OCI-LY7 (cell line): ENCODE measurements at regions not wholly inside any gene's neighbourhood (a gene's known extent, or its start where the extent isn't known, plus 50 kb on each side); places are given as distances from the start of the nearest gene placed in this dataset.

ENCODE experiments used
- BruUV-seq: library from RNA; stranded (reverse); fragments of 400-500 nt; replicated peaks from 2 replicates; lab custom pipeline; 2021; lab: Mats Ljungman, UMichigan
- CTCF ChIA-PET: fragments of 300-600 bp; sonication (Branson Sonifier 250); formaldehyde crosslinking; loops from one replicate; lab custom pipeline; 2022; ENCODE audit warnings: antibody characterized with exemption; ENCODE audit not compliant: unreplicated experiment; lab: Charles Lee
- POLR2A ChIA-PET: fragments of 300-600 bp; sonication (Branson Sonifier 250); formaldehyde crosslinking; loops from one replicate; lab custom pipeline; 2022; ENCODE audit warnings: antibody characterized with exemption; lab: Charles Lee
- DNase-seq: peaks from one replicate; pipeline ENCODE4 v3.0.0-alpha.2; 2015; ENCODE audit warnings: low spot score
- H2AFZ ChIP-seq: fragments of 200-600 bp; sonication (generic), shearing (Covaris generic); 2 replicates; pipeline ENCODE4 v1.6.1; 2014; ENCODE audit warnings: mild to moderate bottlenecking, antibody characterized with exemption, low read length, moderate library complexity
- H3K27ac ChIP-seq: fragments of 200-600 bp; sonication (generic); 2 replicates; pipeline ENCODE4 v1.5.1; 2014; ENCODE audit warnings: mixed run types, low read depth, mild to moderate bottlenecking, moderate library complexity, low read length, inconsistent platforms; ENCODE audit not compliant: poor library complexity, severe bottlenecking
- H3K36me3 ChIP-seq: fragments of 200-600 bp; sonication (generic); 2 replicates; pipeline ENCODE4 v1.6.1; 2014; ENCODE audit warnings: mild to moderate bottlenecking, antibody characterized with exemption, low read length, moderate library complexity, mixed read lengths; ENCODE audit not compliant: insufficient read depth
- H3K4me1 ChIP-seq: fragments of 200-600 bp; sonication (generic); 2 replicates; pipeline ENCODE4 v1.5.1; 2014; ENCODE audit warnings: mild to moderate bottlenecking, low read length; ENCODE audit not compliant: insufficient read depth, poor library complexity, severe bottlenecking
- H3K4me2 ChIP-seq: fragments of 200-600 bp; sonication (generic); 2 replicates; pipeline ENCODE4 v1.6.1; 2014; ENCODE audit warnings: mild to moderate bottlenecking, low read length
- H3K4me3 ChIP-seq: fragments of 200-600 bp; sonication (generic); 2 replicates; pipeline ENCODE4 v1.5.1; 2014; ENCODE audit warnings: mild to moderate bottlenecking, low read depth, low read length; ENCODE audit not compliant: poor library complexity, severe bottlenecking
- H3K79me2 ChIP-seq: fragments of 200-600 bp; sonication (generic); 2 replicates; pipeline ENCODE4 v1.6.1; 2016; ENCODE audit warnings: low read depth, mild to moderate bottlenecking, low read length, moderate library complexity, mixed read lengths; ENCODE audit not compliant: insufficient read depth
- H3K9me2 ChIP-seq: fragments of 200-600 bp; sonication (generic); 2 replicates; pipeline ENCODE4 v1.6.1; 2016; ENCODE audit warnings: mild to moderate bottlenecking, low read length, mixed read lengths; ENCODE audit not compliant: insufficient read depth
- H3K9me3 ChIP-seq: fragments of 200-600 bp; sonication (generic); 2 replicates; pipeline ENCODE4 v1.6.1; 2014; ENCODE audit warnings: mild to moderate bottlenecking, mixed run types, low read length, mixed read lengths
- H4K20me1 ChIP-seq: fragments of 200-600 bp; sonication (generic); 2 replicates; pipeline ENCODE4 v1.6.1; 2014; ENCODE audit warnings: mild to moderate bottlenecking, antibody characterized with exemption, low read length, moderate library complexity, mixed read lengths; ENCODE audit not compliant: insufficient read depth
- EZH2phosphoT487 ChIP-seq: fragments of 200-600 bp; sonication (generic); IDR thresholded peaks from 2 replicates; pipeline ENCODE4 v1.6.1; 2018; ENCODE audit warnings: low read depth, borderline replicate concordance, mild to moderate bottlenecking, mixed run types, antibody characterized with exemption, low read length, moderate library complexity, mixed read lengths
- intact Hi-C: fragments of 100-400 bp; cut with micrococcal nuclease; formaldehyde crosslinking; loops from one replicate; pipeline ENCODE4 v1.10.0; 2022; ENCODE audit not compliant: unreplicated experiment
- TF ChIP-seq, protein P1 (sequence below): fragments of 200-600 bp; sonication (generic); conservative IDR thresholded peaks from 2 replicates; pipeline ENCODE4 v1.5.1; 2014; ENCODE audit warnings: mild to moderate bottlenecking, antibody characterized with exemption, low read length, moderate library complexity, mixed read lengths

DNA sequence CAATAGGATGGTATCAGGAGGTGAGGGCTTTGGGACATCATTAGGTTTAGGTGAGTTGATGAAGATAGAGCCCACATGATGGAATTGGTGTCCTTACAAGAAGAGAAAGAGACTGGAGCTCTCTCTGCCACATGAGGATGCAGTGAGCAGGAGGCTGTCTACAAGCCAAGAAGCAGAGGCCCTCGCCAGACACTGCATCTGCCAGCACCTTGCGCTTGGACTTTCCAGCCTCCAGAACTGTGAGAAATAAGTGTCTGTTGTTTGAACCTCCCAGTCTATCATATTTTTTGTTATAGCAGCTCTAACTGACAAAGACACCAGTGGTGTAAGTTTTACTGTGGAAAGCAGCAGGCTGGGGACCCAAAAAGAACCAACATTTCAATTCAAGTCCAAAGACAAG lies 571.1 kb upstream of the ID2 start:
- no peak for TF ChIP-seq EZH2phosphoT487
- TF ChIP-seq, protein P1, sequence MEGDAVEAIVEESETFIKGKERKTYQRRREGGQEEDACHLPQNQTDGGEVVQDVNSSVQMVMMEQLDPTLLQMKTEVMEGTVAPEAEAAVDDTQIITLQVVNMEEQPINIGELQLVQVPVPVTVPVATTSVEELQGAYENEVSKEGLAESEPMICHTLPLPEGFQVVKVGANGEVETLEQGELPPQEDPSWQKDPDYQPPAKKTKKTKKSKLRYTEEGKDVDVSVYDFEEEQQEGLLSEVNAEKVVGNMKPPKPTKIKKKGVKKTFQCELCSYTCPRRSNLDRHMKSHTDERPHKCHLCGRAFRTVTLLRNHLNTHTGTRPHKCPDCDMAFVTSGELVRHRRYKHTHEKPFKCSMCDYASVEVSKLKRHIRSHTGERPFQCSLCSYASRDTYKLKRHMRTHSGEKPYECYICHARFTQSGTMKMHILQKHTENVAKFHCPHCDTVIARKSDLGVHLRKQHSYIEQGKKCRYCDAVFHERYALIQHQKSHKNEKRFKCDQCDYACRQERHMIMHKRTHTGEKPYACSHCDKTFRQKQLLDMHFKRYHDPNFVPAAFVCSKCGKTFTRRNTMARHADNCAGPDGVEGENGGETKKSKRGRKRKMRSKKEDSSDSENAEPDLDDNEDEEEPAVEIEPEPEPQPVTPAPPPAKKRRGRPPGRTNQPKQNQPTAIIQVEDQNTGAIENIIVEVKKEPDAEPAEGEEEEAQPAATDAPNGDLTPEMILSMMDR = no peak
- no peaks in the 10 kb centered on the region for H3K9me2 ChIP-seq
- CTCF ChIA-PET = no interaction called here

DNA sequence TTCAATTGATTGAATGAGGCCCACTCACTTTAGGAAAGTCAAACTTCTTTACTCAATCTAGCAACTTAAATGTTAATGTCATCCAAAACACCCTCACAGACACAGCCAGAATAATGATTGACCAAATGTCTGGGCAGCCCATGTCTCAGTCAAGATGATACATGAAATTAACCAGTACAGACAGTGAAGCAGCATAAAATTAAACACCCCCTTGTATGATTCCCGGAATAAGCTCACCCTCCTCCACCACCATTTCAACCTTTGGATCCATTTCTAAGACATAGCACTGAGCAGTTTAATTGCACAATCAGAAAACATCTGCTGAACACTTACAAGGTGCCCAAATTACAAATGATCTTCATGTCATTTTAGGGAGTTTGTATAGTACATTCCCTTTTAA lies 570.7 kb upstream of the ID2 start:
- CTCF ChIA-PET = no interaction called here
- POLR2A ChIA-PET = interaction anchor here (1.2 kb wide), 1 partner anchor 9 kb away, joined by 4 read pairs; no protein-coding TSS in a partner anchor
- Histone ChIP-seq H3K27ac (no peak overlapping the region), H3K79me2 (no peaks in the 10 kb centered on the region), H3K36me3 (no peaks in the 10 kb centered on the region; the same call in 1 of the 2 replicates), H4K20me1 (no peaks in the 10 kb centered on the region), H3K9me2 (no peaks in the 10 kb centered on the region), H3K4me1 (peaks cover 16% of the 10 kb centered on the region), H3K4me2 (no peak overlapping the region), H2AFZ (no peak overlapping the region), H3K9me3 (0 out of 2 replicates have a peak, but pooled peaks cover 8% of the 10 kb centered on the region), H3K4me3 (no peak overlapping the region)
- intact Hi-C loops = no loop called here
- no peak for DNase-seq
- no TSS peak for BruUV-seq
- TF ChIP-seq, protein P1 = no peak
- no peak for TF ChIP-seq EZH2phosphoT487

More for the DNA sequence above, 571.1 kb upstream of the ID2 start:
- Histone ChIP-seq H2AFZ (no peak overlapping the region), H3K36me3 (no peaks in the 10 kb centered on the region; the same call in 1 of the 2 replicates), H3K4me2 (no peak overlapping the region), H3K9me3 (0 out of 2 replicates have a peak, but pooled peaks cover 8% of the 10 kb centered on the region), H3K4me3 (no peak overlapping the region), H4K20me1 (no peaks in the 10 kb centered on the region), H3K79me2 (no peaks in the 10 kb centered on the region), H3K4me1 (peaks cover 11% of the 10 kb centered on the region), H3K27ac (no peak overlapping the region)
- no TSS peak for BruUV-seq
- intact Hi-C loops = no loop called here
- POLR2A ChIA-PET = interaction anchor here (1.2 kb wide), 1 partner anchor 9 kb away, joined by 4 read pairs; no protein-coding TSS in a partner anchor
- no peak for DNase-seq

DNA sequence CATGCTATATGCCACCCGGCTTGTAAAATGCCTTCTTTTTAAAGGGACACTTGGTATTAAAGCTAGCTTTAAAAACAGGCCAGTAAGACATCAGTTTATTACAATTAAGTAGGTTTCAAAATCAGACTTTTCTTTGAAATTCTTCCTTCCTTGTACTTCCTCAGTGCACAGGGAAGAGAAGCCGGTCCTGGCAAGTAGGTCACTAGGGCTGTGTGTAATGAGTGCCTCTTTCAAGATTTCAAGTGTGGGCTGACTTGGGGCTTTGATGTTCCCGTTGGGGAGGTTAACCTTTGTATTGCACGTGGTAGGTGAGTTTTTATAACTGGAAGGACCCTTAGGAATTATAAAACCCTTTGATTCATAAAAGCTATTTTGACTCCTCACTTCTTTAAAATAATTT lies 566.4 kb upstream of the ID2 start:
- Histone ChIP-seq H3K4me2 (no peak overlapping the region), H3K4me3 (no peak overlapping the region), H3K9me2 (no peaks in the 10 kb centered on the region), H2AFZ (no peak overlapping the region), H3K4me1 (peaks cover 20% of the 10 kb centered on the region), H4K20me1 (no peaks in the 10 kb centered on the region), H3K27ac (no peak overlapping the region), H3K79me2 (no peaks in the 10 kb centered on the region), H3K9me3 (0 out of 2 replicates have a peak, but pooled peaks cover 8% of the 10 kb centered on the region), H3K36me3 (no peaks in the 10 kb centered on the region; the same call in 1 of the 2 replicates)
- CTCF ChIA-PET = interaction anchor here (0.7 kb wide), 1 partner anchor 38 kb away, joined by 3 read pairs; no protein-coding TSS in a partner anchor
- no peak for TF ChIP-seq EZH2phosphoT487
- TF ChIP-seq, protein P1 = no peak
- POLR2A ChIA-PET = no interaction called here
- DNase-seq = no peak
- intact Hi-C loops = loop anchor here (5.0 kb wide), 1 partner anchor 572 kb away; no protein-coding TSS in a partner anchor
- no TSS peak for BruUV-seq
